A549 (cell line): ENCODE measurements at regions not wholly inside any gene's neighbourhood (a gene's known extent, or its start where the extent isn't known, plus 50 kb on each side); places are given as distances from the start of the nearest gene placed in this dataset.

Source experiments
- ATOH8 ChIP-seq: fragments of 250-450 bp; sonication (Bioruptor Pico); IDR thresholded peaks from 2 replicates; pipeline ENCODE4 v1.5.0; 2020; ENCODE audit warnings: low read depth, mild to moderate bottlenecking, moderate library complexity
- CTCF ChIP-seq: fragments of >200 bp; sonication (Bioruptor Twin); formaldehyde crosslinking; IDR thresholded peaks from 3 replicates; pipeline ENCODE4 v1.5.1; 2016
- EP300 ChIP-seq, 2 experiments: fragments of >200 bp; sonication (Bioruptor Twin); formaldehyde crosslinking; IDR thresholded peaks; 2 replicates in 1 of 2; 3 replicates in 1 of 2; pipeline ENCODE4 v1.6.1; 2016 to 2017
- ESRRA ChIP-seq: fragments of 150-350 bp; IDR thresholded peaks from 2 replicates; pipeline ENCODE4 v1.6.1; 2014; ENCODE audit warnings: mild to moderate bottlenecking, low read length, borderline replicate concordance
- FOSL2 ChIP-seq, 2 experiments: fragments of 450-650 bp in 1 of 2; fragments of >200 bp in 1 of 2; sonication (Bioruptor Twin) in 1 of 2; formaldehyde crosslinking; IDR thresholded peaks; 2 replicates each; pipeline versions ENCODE4 v1.5.0 to v1.6.1; 2016 to 2020; ENCODE audit warnings: mild to moderate bottlenecking in 1 of 2, moderate library complexity in 1 of 2
- HDAC2 ChIP-seq: fragments of 200-600 bp; sonication (generic); IDR thresholded peaks from 2 replicates; pipeline ENCODE4 v1.6.1; 2016
- MAZ ChIP-seq: fragments of 150-350 bp; IDR thresholded peaks from 2 replicates; pipeline ENCODE4 v1.6.1; 2014; ENCODE audit warnings: antibody characterized with exemption, low read depth, low read length, borderline replicate concordance
- NPAS2 ChIP-seq: fragments of 250-450 bp; sonication (Bioruptor Pico); IDR thresholded peaks from 2 replicates; pipeline ENCODE4 v1.8.0; 2022; ENCODE audit warnings: mild to moderate bottlenecking, moderate library complexity, borderline replicate concordance
- POLR2A ChIP-seq: IDR thresholded peaks from 2 replicates; pipeline ENCODE4 v1.6.1; 2012; ENCODE audit warnings: mild to moderate bottlenecking, low read length

GRCh38 chr13:22427783-22428182 is 753.0 kb upstream of the SGCG start:
- TF ChIP-seq CTCF (no peak), POLR2A (no peak), HDAC2 (no peak), MAZ (no peak), NPAS2 (no peak), EP300 (IDR thresholded peaks at IDR 0.05) (no peak), ATOH8 (CRISPR knock-in tag) (no peak), ESRRA (no peak), FOSL2 (IDR thresholded peaks at IDR 0.05) (no peak), FOSL2 (CRISPR knock-in tag; IDR thresholded peaks at IDR 0.05) (no peak)
